22Rv1 (cell line): ENCODE measurements at regions not wholly inside any gene's neighbourhood (a gene's known extent, or its start where the extent isn't known, plus 50 kb on each side); places are given as distances from the start of the nearest gene placed in this dataset.

Source experiments
- ZFX ChIP-seq: fragments of 450-650 bp; IDR thresholded peaks from 2 replicates; pipeline ENCODE4 v1.6.1; 2017; ENCODE audit warnings: antibody characterized with exemption, borderline replicate concordance
- TF ChIP-seq, protein P1 (sequence below): fragments of 450-650 bp; IDR thresholded peaks from 2 replicates; pipeline ENCODE4 v1.5.1; 2017; ENCODE audit warnings: mild to moderate bottlenecking

DNA sequence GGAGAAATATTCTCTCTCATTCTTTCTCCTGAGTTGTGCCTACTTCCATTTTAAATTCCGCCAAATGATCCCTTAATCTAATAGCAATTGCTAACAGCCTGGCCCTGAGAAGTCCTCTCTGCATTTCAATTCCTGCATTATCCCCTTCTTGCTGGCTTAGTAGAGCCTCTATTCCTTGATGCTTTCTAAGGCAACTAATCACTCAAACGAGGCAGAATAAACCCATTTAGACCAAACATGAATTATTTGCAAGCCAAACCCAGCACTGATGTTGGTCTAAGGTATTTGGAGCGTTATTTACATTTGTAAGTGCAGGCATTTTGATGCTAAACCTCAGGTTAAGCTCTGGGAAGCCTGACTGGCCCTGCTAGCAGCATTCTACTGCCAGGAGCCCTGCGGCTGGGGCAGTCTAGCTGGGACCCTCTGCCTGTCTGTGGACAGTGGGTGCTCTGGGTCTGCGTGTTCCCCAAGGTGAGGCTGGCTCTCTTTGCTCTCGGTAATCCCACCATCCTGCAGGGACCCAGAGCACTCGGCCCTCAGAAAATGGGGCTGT lies 173.1 kb upstream of the HS6ST1 start:
- TF ChIP-seq, protein P1, sequence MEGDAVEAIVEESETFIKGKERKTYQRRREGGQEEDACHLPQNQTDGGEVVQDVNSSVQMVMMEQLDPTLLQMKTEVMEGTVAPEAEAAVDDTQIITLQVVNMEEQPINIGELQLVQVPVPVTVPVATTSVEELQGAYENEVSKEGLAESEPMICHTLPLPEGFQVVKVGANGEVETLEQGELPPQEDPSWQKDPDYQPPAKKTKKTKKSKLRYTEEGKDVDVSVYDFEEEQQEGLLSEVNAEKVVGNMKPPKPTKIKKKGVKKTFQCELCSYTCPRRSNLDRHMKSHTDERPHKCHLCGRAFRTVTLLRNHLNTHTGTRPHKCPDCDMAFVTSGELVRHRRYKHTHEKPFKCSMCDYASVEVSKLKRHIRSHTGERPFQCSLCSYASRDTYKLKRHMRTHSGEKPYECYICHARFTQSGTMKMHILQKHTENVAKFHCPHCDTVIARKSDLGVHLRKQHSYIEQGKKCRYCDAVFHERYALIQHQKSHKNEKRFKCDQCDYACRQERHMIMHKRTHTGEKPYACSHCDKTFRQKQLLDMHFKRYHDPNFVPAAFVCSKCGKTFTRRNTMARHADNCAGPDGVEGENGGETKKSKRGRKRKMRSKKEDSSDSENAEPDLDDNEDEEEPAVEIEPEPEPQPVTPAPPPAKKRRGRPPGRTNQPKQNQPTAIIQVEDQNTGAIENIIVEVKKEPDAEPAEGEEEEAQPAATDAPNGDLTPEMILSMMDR, result no peak
- no peak for TF ChIP-seq ZFX
